K562 (cell line): ENCODE measurements at regions not wholly inside any gene's neighbourhood (a gene's known extent, or its start where the extent isn't known, plus 50 kb on each side); places are given as distances from the start of the nearest gene placed in this dataset.

ENCODE experiments used
- ATAC-seq: fragments of 200-7000 bp; cut with Tn5 transposase; 3 replicates; pipeline ENCODE4 v1.9.1; 2020; ENCODE audit warnings: moderate library complexity
- BruUV-seq: library from RNA; stranded (reverse); fragments of 400-500 nt; replicated peaks from 2 replicates; lab custom pipeline; 2021; lab: Mats Ljungman, UMichigan
- CTCF ChIA-PET: fragments of 300-600 bp; formaldehyde crosslinking; extraction: SDS; loops from one replicate; lab custom pipeline; 2021; ENCODE audit warnings: low intra/inter-chr PET ratio; lab: Yijun Ruan, JAX
- POLR2A ChIA-PET: fragments of 300-600, 350-650 bp; sonication (Branson Sonifier 250); formaldehyde crosslinking; extraction: SDS; loops from one replicate; lab custom pipeline; 2021; ENCODE audit warnings: antibody characterized with exemption, inconsistent platforms; lab: Yijun Ruan, JAX
- DNase-seq, 4 experiments: peaks; one replicate each; pipeline versions ENCODE4 v3.0.0 to v3.0.0-alpha.2; 2011 to 2018; ENCODE audit warnings: low spot score in 3 of 4, mixed read lengths in 3 of 4; ENCODE audit errors: extremely low read depth in 1 of 4
- FAIRE-seq: peaks from 2 replicates; lab custom pipeline; 2011; peaks lifted over from hg19 to GRCh38; lab: Jason Lieb, UNC
- H2AFZ ChIP-seq: 2 replicates; pipeline ENCODE4 v1.6.0; 2011; ENCODE audit warnings: low read depth, low read length, control low read depth, inconsistent platforms
- H3K27ac ChIP-seq: fragments of 200-600 bp; 3 replicates; pipeline ENCODE4 v1.8.0; 2011; ENCODE audit warnings: low read depth, mild to moderate bottlenecking, control low read depth, inconsistent platforms, low read length, moderate library complexity, mixed read lengths; ENCODE audit errors: extremely low read depth
- H3K27me3 ChIP-seq, 2 experiments: fragments of 300-600 bp in 1 of 2; 2 replicates in 1 of 2; 3 replicates in 1 of 2; pipeline versions ENCODE4 v1.6.0 to v1.8.0; 2011; ENCODE audit warnings: inconsistent platforms in 2 of 2, low read length in 2 of 2, mild to moderate bottlenecking in 1 of 2, mixed read lengths in 1 of 2, moderate library complexity in 1 of 2; ENCODE audit not compliant: control insufficient read depth in 2 of 2, insufficient read depth in 2 of 2
- H3K36me3 ChIP-seq: fragments of 300-600 bp; 3 replicates; pipeline ENCODE4 v1.8.0; 2011; ENCODE audit warnings: mild to moderate bottlenecking, low read length, inconsistent platforms; ENCODE audit not compliant: control insufficient read depth, insufficient read depth
- H3K4me1 ChIP-seq, 2 experiments: fragments of 200-600 bp in 1 of 2; replicated peaks in 1 of 2; 2 replicates in 1 of 2; 3 replicates in 1 of 2; pipeline versions ENCODE4 v1.5.1 to v1.8.0; 2011; ENCODE audit warnings: inconsistent platforms in 2 of 2, low read length in 2 of 2, mild to moderate bottlenecking in 1 of 2, mixed read lengths in 1 of 2, moderate library complexity in 1 of 2; ENCODE audit not compliant: control insufficient read depth in 2 of 2, insufficient read depth in 2 of 2
- H3K4me2 ChIP-seq: 2 replicates; pipeline ENCODE4 v1.6.1; 2011; ENCODE audit warnings: low read length, control low read depth, inconsistent platforms, mixed read lengths; ENCODE audit not compliant: insufficient read depth
- H3K4me3 ChIP-seq: fragments of 200-600 bp; sonication (generic), shearing (Covaris generic); 2 replicates; pipeline ENCODE4 v1.5.1; 2016; ENCODE audit warnings: control low read depth, inconsistent platforms
- H3K79me2 ChIP-seq: fragments of 200-600 bp; 3 replicates; pipeline ENCODE4 v1.8.0; 2011; ENCODE audit warnings: low read length, inconsistent platforms; ENCODE audit not compliant: control insufficient read depth, insufficient read depth
- H3K9ac ChIP-seq, 2 experiments: 2 replicates each; pipeline versions ENCODE4 v1.6.0 to v1.6.1; 2011; ENCODE audit warnings: low read depth in 2 of 2, low read length in 2 of 2, control low read depth in 1 of 2, inconsistent platforms in 1 of 2, mild to moderate bottlenecking in 1 of 2, mixed read lengths in 1 of 2; ENCODE audit not compliant: insufficient read depth in 1 of 2
- H3K9me1 ChIP-seq: one replicate; pipeline ENCODE4 v1.6.0; 2011; ENCODE audit warnings: inconsistent platforms, mild to moderate bottlenecking, low read length, moderate library complexity; ENCODE audit not compliant: control insufficient read depth, insufficient read depth
- H3K9me3 ChIP-seq: replicated peaks from 2 replicates; pipeline ENCODE4 v1.5.1; 2011; ENCODE audit warnings: low read depth, low read length, inconsistent platforms; ENCODE audit not compliant: control insufficient read depth, insufficient read depth
- H4K20me1 ChIP-seq: replicated peaks from 2 replicates; pipeline ENCODE4 v1.6.1; 2011; ENCODE audit warnings: low read length, inconsistent platforms, mixed read lengths; ENCODE audit not compliant: control insufficient read depth, insufficient read depth
- CBX1 ChIP-seq: sonication (generic); IDR thresholded peaks from 2 replicates; pipeline ENCODE4 v1.6.1; 2016; ENCODE audit warnings: antibody characterized with exemption, low read depth, mild to moderate bottlenecking
- CEBPB ChIP-seq: fragments of 450-650 bp; IDR thresholded peaks from 2 replicates; pipeline ENCODE4 v1.6.1; 2016; ENCODE audit warnings: missing genetic modification characterization, missing compliant biosample characterization
- CUX1 ChIP-seq: fragments of 200-800 bp; sonication (Bioruptor generic); IDR thresholded peaks from 2 replicates; pipeline ENCODE4 v1.6.1; 2016; ENCODE audit warnings: missing genetic modification characterization, missing compliant biosample characterization
- HLTF ChIP-seq: fragments of 450-650 bp; IDR thresholded peaks from 2 replicates; pipeline ENCODE4 v1.6.1; 2016
- PYGO2 ChIP-seq: fragments of 450-650 bp; IDR thresholded peaks from 2 replicates; pipeline ENCODE4 v1.6.1; 2016; ENCODE audit warnings: mild to moderate bottlenecking, missing genetic modification characterization, moderate library complexity, missing compliant biosample characterization
- SPI1 ChIP-seq: IDR thresholded peaks from 2 replicates; pipeline ENCODE4 v1.6.1; 2011; ENCODE audit warnings: low read depth, low read length, control low read depth, borderline replicate concordance
- TAF1 ChIP-seq: IDR thresholded peaks from 2 replicates; pipeline ENCODE4 v1.6.1; 2011; ENCODE audit warnings: mild to moderate bottlenecking, low read length, moderate library complexity; ENCODE audit not compliant: insufficient read depth, control insufficient read depth, severe bottlenecking; ENCODE audit errors: extremely low read depth
- TCF7L2 ChIP-seq: fragments of 150-350 bp; IDR thresholded peaks from 2 replicates; pipeline ENCODE4 v1.6.1; 2016; ENCODE audit warnings: low read depth, mild to moderate bottlenecking, low read length, moderate library complexity
- ZNF134 ChIP-seq: fragments of 250-450 bp; sonication (Bioruptor Pico); conservative IDR thresholded peaks from 2 replicates; pipeline ENCODE4 v1.4.0; 2020
- WGBS: fragments of 100-300 bp; shearing (Covaris generic); methylation state at CpG from one replicate; pipeline ENCODE4 v1.1.6; 2016; ENCODE audit warnings: low coverage, mixed read lengths; ENCODE audit not compliant: insufficient coverage; ENCODE audit errors: missing lambda C conversion rate; 5-methylcytosine and 5-hydroxymethylcytosine counted together
- in situ Hi-C: fragments of 300-500 bp; cut with MboI; formaldehyde crosslinking; loops from 4 replicates; pipeline ENCODE4 v1.15.0; 2018; ENCODE audit warnings: inconsistent platforms, mixed read lengths
- intact Hi-C: fragments of 100-400 bp; cut with micrococcal nuclease; formaldehyde crosslinking; loops from 2 replicates; pipeline ENCODE4 v1.14.2; 2022

GRCh38 chr7:80999771-81000170, 80.9 kb upstream of the SEMA3C start:
- no peak for TF ChIP-seq CEBPB (tag)
- no peak for TF ChIP-seq TCF7L2
- TF ChIP-seq HLTF, result no peak
- no peak for TF ChIP-seq CBX1
- no peak for TF ChIP-seq SPI1
- TF ChIP-seq CUX1 (CRISPR knock-in tag), result no peak
- TF ChIP-seq PYGO2 (tag), result no peak
- no peak for TF ChIP-seq TAF1
- TF ChIP-seq ZNF134 (CRISPR knock-in tag), result no peak
- BruUV-seq, result no TSS peak
- H4K20me1 ChIP-seq, result no peaks in the 10 kb centered on the region
- H3K4me3 ChIP-seq, result no peak overlapping the region
- H3K79me2 ChIP-seq, result no peaks in the 10 kb centered on the region
- H3K36me3 ChIP-seq, result no peaks in the 10 kb centered on the region
- no peak overlapping the region for H3K9ac ChIP-seq
- DNase-seq (no peak), FAIRE-seq (no peak), ATAC-seq (no peak)
- POLR2A ChIA-PET, result no interaction called here
- no peak overlapping the region for H3K4me2 ChIP-seq
- CTCF ChIA-PET, result no interaction called here
- H3K9me1 ChIP-seq, result no peaks in the 10 kb centered on the region
- in situ Hi-C loops, result no loop called here
- no peak overlapping the region for H3K27ac ChIP-seq
- H3K9me3 ChIP-seq, result no peaks in the 10 kb centered on the region
- WGBS, result 17% methylated on average over 2 of the region's 2 CpGs
- intact Hi-C loops, result no loop called here
- no peaks in the 10 kb centered on the region for H3K27me3 ChIP-seq
- H3K4me1 ChIP-seq, result no peaks in the 10 kb centered on the region
- no peak overlapping the region for H2AFZ ChIP-seq
